ENCODE measurements at regions not wholly inside any gene's neighbourhood (a gene's known extent, or its start where the extent isn't known, plus 50 kb on each side); places are given as distances from the start of the nearest gene placed in this dataset.

- DNase-seq, result no peak
Observed at GRCh38 chr1:209505044-209505443, 78.5 kb upstream of the CAMK1G start.

GRCh38 chr1:209506101-209506500 lies 77.4 kb upstream of the CAMK1G start:
- DNase-seq, result no peak

- DNase-seq, result no peak
Observed at GRCh38 chr1:209509039-209509438, 74.5 kb upstream of the CAMK1G start.

GRCh38 chr1:209510063-209510462 lies 73.5 kb upstream of the CAMK1G start:
- DNase-seq, result no peak

GRCh38 chr1:209511169-209511568 lies 72.3 kb upstream of the CAMK1G start:
- no peak for DNase-seq

- DNase-seq, result no peak
Observed at GRCh38 chr1:209512821-209513220, 70.7 kb upstream of the CAMK1G start.

- no peak for DNase-seq
Observed at GRCh38 chr1:209513226-209513625, 70.3 kb upstream of the CAMK1G start.

GRCh38 chr1:209516771-209517680 lies 66.5 kb upstream of the CAMK1G start:
- no peak for DNase-seq

GRCh38 chr1:209517681-209518050 lies 65.8 kb upstream of the CAMK1G start:
- no peak for DNase-seq

- DNase-seq, result no peak
Observed at GRCh38 chr1:209519786-209520185, 63.7 kb upstream of the CAMK1G start.

GRCh38 chr1:209522826-209523225 lies 60.7 kb upstream of the CAMK1G start:
- DNase-seq, result no peak

- no peak for DNase-seq
Observed at GRCh38 chr1:209526137-209526536, 57.4 kb upstream of the CAMK1G start.

- DNase-seq, result no peak
Observed at GRCh38 chr1:209527372-209527771, 56.1 kb upstream of the CAMK1G start.

- DNase-seq, result no peak
Observed at GRCh38 chr1:209527993-209528717, 55.4 kb upstream of the CAMK1G start.

GRCh38 chr1:209529233-209529632 lies 54.3 kb upstream of the CAMK1G start:
- no peak for DNase-seq

GRCh38 chr1:209531006-209531405 lies 52.5 kb upstream of the CAMK1G start:
- no peak for DNase-seq

- no peak for DNase-seq
Observed at GRCh38 chr1:209531549-209531948, 52.0 kb upstream of the CAMK1G start.
